Panc1 (cell line): ENCODE measurements at regions not wholly inside any gene's neighbourhood (a gene's known extent, or its start where the extent isn't known, plus 50 kb on each side); places are given as distances from the start of the nearest gene placed in this dataset.

ENCODE experiments used
- ATAC-seq: fragments of 200-7000 bp; cut with Tn5 transposase; 2 replicates; pipeline ENCODE4 v1.9.1; 2020; ENCODE audit warnings: mild to moderate bottlenecking, moderate library complexity
- BruUV-seq: library from RNA; stranded (reverse); fragments of 400-500 nt; replicated peaks from 2 replicates; lab custom pipeline; 2021; lab: Mats Ljungman, UMichigan
- CTCF ChIA-PET: fragments of 300-600 bp; sonication (Branson Sonifier 250); formaldehyde crosslinking; loops from one replicate; lab custom pipeline; 2022; ENCODE audit warnings: antibody characterized with exemption; lab: Charles Lee
- POLR2A ChIA-PET: fragments of 300-600 bp; sonication (Branson Sonifier 250); formaldehyde crosslinking; loops from one replicate; lab custom pipeline; 2022; ENCODE audit warnings: antibody characterized with exemption; lab: Charles Lee
- DNase-seq: peaks from one replicate; pipeline ENCODE4 v3.0.0-alpha.2; 2010; ENCODE audit warnings: low read depth, low spot score
- H3K27ac ChIP-seq: 2 replicates; pipeline ENCODE4 v1.5.1; 2011; ENCODE audit warnings: mild to moderate bottlenecking, low read length, inconsistent platforms
- H3K27me3 ChIP-seq: fragments of 200-500 bp; sonication (Bioruptor generic); 2 replicates; pipeline ENCODE4 v1.6.0; 2014; ENCODE audit warnings: low read length, inconsistent platforms; ENCODE audit not compliant: control insufficient read depth, insufficient read depth
- H3K36me3 ChIP-seq: fragments of 200-500 bp; sonication (Bioruptor generic); 2 replicates; pipeline ENCODE4 v1.5.1; 2014; ENCODE audit warnings: inconsistent platforms, mild to moderate bottlenecking, low read length, moderate library complexity; ENCODE audit not compliant: control insufficient read depth, insufficient read depth
- H3K4me1 ChIP-seq: 2 replicates; pipeline ENCODE4 v1.5.1; 2011; ENCODE audit warnings: inconsistent platforms, mild to moderate bottlenecking, low read length, moderate library complexity; ENCODE audit not compliant: control insufficient read depth, insufficient read depth
- H3K4me3 ChIP-seq, 2 experiments: 2 replicates each; pipeline ENCODE4 v1.5.1; 2011 to 2012; ENCODE audit warnings: low read depth in 2 of 2, low read length in 2 of 2, mild to moderate bottlenecking in 2 of 2, inconsistent platforms in 1 of 2, moderate library complexity in 1 of 2
- H3K9me3 ChIP-seq: fragments of 200-500 bp; sonication (Bioruptor generic); 2 replicates; pipeline ENCODE4 v1.5.1; 2014; ENCODE audit warnings: low read depth, mild to moderate bottlenecking, inconsistent platforms, low read length, moderate library complexity; ENCODE audit not compliant: control insufficient read depth, insufficient read depth
- POLR2AphosphoS5 ChIP-seq: IDR thresholded peaks from 2 replicates; pipeline ENCODE4 v1.6.1; 2012; ENCODE audit warnings: mild to moderate bottlenecking, low read depth, low read length, moderate library complexity
- SIN3A ChIP-seq: IDR thresholded peaks from 2 replicates; pipeline ENCODE4 v1.6.1; 2012; ENCODE audit warnings: low read depth, mild to moderate bottlenecking, low read length, moderate library complexity, borderline replicate concordance; ENCODE audit not compliant: insufficient read depth
- TCF7L2 ChIP-seq: IDR thresholded peaks from 2 replicates; pipeline ENCODE4 v1.6.1; 2011; ENCODE audit warnings: mild to moderate bottlenecking, low read depth, low read length, inconsistent platforms
- in situ Hi-C: cut with HindIII; loops from 2 replicates; pipeline ENCODE4 v1.10.0; 2016; ENCODE audit warnings: low sequenced_read_pairs, low pct_unique_long_range_greater_than_20kb
- intact Hi-C: fragments of 100-400 bp; cut with micrococcal nuclease; formaldehyde crosslinking; loops from one replicate; pipeline ENCODE4 v1.10.0; 2022; ENCODE audit not compliant: unreplicated experiment
- TF ChIP-seq, protein P1 (sequence below), 2 experiments: IDR thresholded peaks; 2 replicates each; pipeline ENCODE4 v1.6.1; 2011 to 2012; ENCODE audit warnings: low read depth in 2 of 2, control low read depth in 1 of 2, low read length in 1 of 2, mild to moderate bottlenecking in 1 of 2, moderate library complexity in 1 of 2; ENCODE audit not compliant: insufficient read depth in 1 of 2
- TF ChIP-seq, protein P2 (sequence below): fragments of 450-650 bp; IDR thresholded peaks from 2 replicates; pipeline ENCODE4 v1.5.1; 2017; ENCODE audit warnings: mild to moderate bottlenecking

DNA sequence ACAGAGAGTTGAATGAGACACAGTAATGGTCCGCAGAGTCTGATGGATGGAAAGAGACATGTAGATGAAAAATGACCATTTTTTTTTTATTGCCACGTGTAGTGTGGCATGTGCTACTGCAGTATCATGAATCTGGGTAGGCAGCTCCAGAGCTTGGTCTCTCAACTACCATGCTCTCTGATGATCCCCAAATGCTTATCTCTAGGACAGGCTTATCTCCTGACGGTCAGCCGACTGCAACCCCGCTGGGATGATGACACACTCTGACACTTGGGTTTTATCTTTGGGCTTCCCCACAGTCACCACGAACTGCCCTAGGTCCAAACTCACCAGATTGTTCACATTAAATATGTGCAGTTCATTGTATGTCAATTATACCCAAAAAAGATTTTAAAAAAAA is 239.7 kb downstream of the QDPR start:
- Histone ChIP-seq H3K4me1 (no peaks in the 10 kb centered on the region), H3K4me3 (no peak overlapping the region), H3K36me3 (no peaks in the 10 kb centered on the region), H3K27ac (no peak overlapping the region), H3K27me3 (no peaks in the 10 kb centered on the region), H3K9me3 (no peaks in the 10 kb centered on the region)
- in situ Hi-C loops (no loop called here), intact Hi-C loops (no loop called here)
- BruUV-seq: no TSS peak
- ChIA-PET POLR2A (interaction anchor here (0.7 kb wide), 1 partner anchor 65 kb away, joined by 3 read pairs; no protein-coding TSS in a partner anchor), CTCF (no interaction called here)
- DNase-seq (no peak), ATAC-seq (no peak)
- no peak for TF ChIP-seq TCF7L2
- TF ChIP-seq POLR2AphosphoS5: no peak
- TF ChIP-seq, protein P1, sequence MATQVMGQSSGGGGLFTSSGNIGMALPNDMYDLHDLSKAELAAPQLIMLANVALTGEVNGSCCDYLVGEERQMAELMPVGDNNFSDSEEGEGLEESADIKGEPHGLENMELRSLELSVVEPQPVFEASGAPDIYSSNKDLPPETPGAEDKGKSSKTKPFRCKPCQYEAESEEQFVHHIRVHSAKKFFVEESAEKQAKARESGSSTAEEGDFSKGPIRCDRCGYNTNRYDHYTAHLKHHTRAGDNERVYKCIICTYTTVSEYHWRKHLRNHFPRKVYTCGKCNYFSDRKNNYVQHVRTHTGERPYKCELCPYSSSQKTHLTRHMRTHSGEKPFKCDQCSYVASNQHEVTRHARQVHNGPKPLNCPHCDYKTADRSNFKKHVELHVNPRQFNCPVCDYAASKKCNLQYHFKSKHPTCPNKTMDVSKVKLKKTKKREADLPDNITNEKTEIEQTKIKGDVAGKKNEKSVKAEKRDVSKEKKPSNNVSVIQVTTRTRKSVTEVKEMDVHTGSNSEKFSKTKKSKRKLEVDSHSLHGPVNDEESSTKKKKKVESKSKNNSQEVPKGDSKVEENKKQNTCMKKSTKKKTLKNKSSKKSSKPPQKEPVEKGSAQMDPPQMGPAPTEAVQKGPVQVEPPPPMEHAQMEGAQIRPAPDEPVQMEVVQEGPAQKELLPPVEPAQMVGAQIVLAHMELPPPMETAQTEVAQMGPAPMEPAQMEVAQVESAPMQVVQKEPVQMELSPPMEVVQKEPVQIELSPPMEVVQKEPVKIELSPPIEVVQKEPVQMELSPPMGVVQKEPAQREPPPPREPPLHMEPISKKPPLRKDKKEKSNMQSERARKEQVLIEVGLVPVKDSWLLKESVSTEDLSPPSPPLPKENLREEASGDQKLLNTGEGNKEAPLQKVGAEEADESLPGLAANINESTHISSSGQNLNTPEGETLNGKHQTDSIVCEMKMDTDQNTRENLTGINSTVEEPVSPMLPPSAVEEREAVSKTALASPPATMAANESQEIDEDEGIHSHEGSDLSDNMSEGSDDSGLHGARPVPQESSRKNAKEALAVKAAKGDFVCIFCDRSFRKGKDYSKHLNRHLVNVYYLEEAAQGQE (IDR thresholded peaks at IDR 0.05; ENCODE audit: insufficient read depth in 1 of 2, low read depth in 2 of 2, low read length in 1 of 2): no peak
- TF ChIP-seq, protein P2, sequence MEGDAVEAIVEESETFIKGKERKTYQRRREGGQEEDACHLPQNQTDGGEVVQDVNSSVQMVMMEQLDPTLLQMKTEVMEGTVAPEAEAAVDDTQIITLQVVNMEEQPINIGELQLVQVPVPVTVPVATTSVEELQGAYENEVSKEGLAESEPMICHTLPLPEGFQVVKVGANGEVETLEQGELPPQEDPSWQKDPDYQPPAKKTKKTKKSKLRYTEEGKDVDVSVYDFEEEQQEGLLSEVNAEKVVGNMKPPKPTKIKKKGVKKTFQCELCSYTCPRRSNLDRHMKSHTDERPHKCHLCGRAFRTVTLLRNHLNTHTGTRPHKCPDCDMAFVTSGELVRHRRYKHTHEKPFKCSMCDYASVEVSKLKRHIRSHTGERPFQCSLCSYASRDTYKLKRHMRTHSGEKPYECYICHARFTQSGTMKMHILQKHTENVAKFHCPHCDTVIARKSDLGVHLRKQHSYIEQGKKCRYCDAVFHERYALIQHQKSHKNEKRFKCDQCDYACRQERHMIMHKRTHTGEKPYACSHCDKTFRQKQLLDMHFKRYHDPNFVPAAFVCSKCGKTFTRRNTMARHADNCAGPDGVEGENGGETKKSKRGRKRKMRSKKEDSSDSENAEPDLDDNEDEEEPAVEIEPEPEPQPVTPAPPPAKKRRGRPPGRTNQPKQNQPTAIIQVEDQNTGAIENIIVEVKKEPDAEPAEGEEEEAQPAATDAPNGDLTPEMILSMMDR: no peak
- no peak for TF ChIP-seq SIN3A

- TF ChIP-seq, protein P2: no peak
- TF ChIP-seq, protein P1 (IDR thresholded peaks at IDR 0.05; ENCODE audit: insufficient read depth in 1 of 2, low read depth in 2 of 2, low read length in 1 of 2): no peak
- no peak for TF ChIP-seq TCF7L2
- TF ChIP-seq SIN3A: no peak
- TF ChIP-seq POLR2AphosphoS5: no peak
- in situ Hi-C loops: no loop called here
- Histone ChIP-seq H3K9me3 (no peaks in the 10 kb centered on the region), H3K4me3 (no peak overlapping the region), H3K27ac (no peak overlapping the region), H3K4me1 (no peaks in the 10 kb centered on the region), H3K27me3 (no peaks in the 10 kb centered on the region), H3K36me3 (no peaks in the 10 kb centered on the region)
- intact Hi-C loops: no loop called here
- no peak for DNase-seq
- POLR2A ChIA-PET: no interaction called here
- ATAC-seq: no peak
- CTCF ChIA-PET: no interaction called here
- BruUV-seq: no TSS peak
Measured at GRCh38 chr4:17265653-17266052, 246.2 kb downstream of the QDPR start.
